HG03521 (cell line): ENCODE measurements at regions not wholly inside any gene's neighbourhood (a gene's known extent, or its start where the extent isn't known, plus 50 kb on each side); places are given as distances from the start of the nearest gene placed in this dataset.
"Not testable (repeated sequence)": the region's sequence is repeated elsewhere in the genome, so short reads cannot be mapped to it uniquely, and the experiment has no call there.

Experiments used
- ATAC-seq: cut with Tn5 transposase; IDR thresholded peaks from one replicate; pipeline ENCODE4 v1.9.1; 2021; ENCODE audit warnings: mild to moderate bottlenecking, moderate library complexity; ENCODE audit not compliant: unreplicated experiment

GRCh38 chr13:55160867-55161266 is 1979.9 kb upstream of the PRR20A start:
- ATAC-seq = no peak

GRCh38 chr13:55178582-55178981 is 1962.1 kb upstream of the PRR20A start:
- ATAC-seq = not testable (repeated sequence)

- no peak for ATAC-seq
Measured at GRCh38 chr13:55190996-55191395, 1949.7 kb upstream of the PRR20A start.

GRCh38 chr13:55199134-55199533 is 1941.6 kb upstream of the PRR20A start:
- ATAC-seq = no peak

GRCh38 chr13:55214841-55215345 is 1925.8 kb upstream of the PRR20A start:
- ATAC-seq = no peak

- no peak for ATAC-seq
Measured at GRCh38 chr13:55219538-55219937, 1921.2 kb upstream of the PRR20A start.

GRCh38 chr13:55229906-55230569 is 1910.7 kb upstream of the PRR20A start:
- ATAC-seq = no peak

- ATAC-seq = no peak
Measured at GRCh38 chr13:55230570-55230908, 1910.2 kb upstream of the PRR20A start.

- ATAC-seq = no peak
Measured at GRCh38 chr13:55234311-55234710, 1906.4 kb upstream of the PRR20A start.

GRCh38 chr13:55245005-55245644 is 1895.6 kb upstream of the PRR20A start:
- ATAC-seq = no peak

- ATAC-seq = no peak
Measured at GRCh38 chr13:55255236-55255635, 1885.5 kb upstream of the PRR20A start.

- ATAC-seq = no peak
Measured at GRCh38 chr13:55263045-55263444, 1877.7 kb upstream of the PRR20A start.

- no peak for ATAC-seq
Measured at GRCh38 chr13:55266644-55267043, 1874.1 kb upstream of the PRR20A start.

- no peak for ATAC-seq
Measured at GRCh38 chr13:55298201-55298600, 1842.5 kb upstream of the PRR20A start.

- no peak for ATAC-seq
Measured at GRCh38 chr13:55302568-55302967, 1838.2 kb upstream of the PRR20A start.

GRCh38 chr13:55307909-55308308 is 1832.8 kb upstream of the PRR20A start:
- no peak for ATAC-seq

- no peak for ATAC-seq
Measured at GRCh38 chr13:55341891-55342290, 1798.8 kb upstream of the PRR20A start.

- ATAC-seq = no peak
Measured at GRCh38 chr13:55345224-55345623, 1795.5 kb upstream of the PRR20A start.

- ATAC-seq = no peak
Measured at GRCh38 chr13:55347528-55347927, 1793.2 kb upstream of the PRR20A start.

GRCh38 chr13:55359067-55359466 is 1781.7 kb upstream of the PRR20A start:
- no peak for ATAC-seq

- ATAC-seq = no peak
Measured at GRCh38 chr13:55361141-55361540, 1779.6 kb upstream of the PRR20A start.

GRCh38 chr13:55366676-55367075 is 1774.0 kb upstream of the PRR20A start:
- no peak for ATAC-seq

GRCh38 chr13:55394470-55394869 is 1746.2 kb upstream of the PRR20A start:
- ATAC-seq = no peak
